NCI-H146 (cell line): ENCODE measurements at regions not wholly inside any gene's neighbourhood (a gene's known extent, or its start where the extent isn't known, plus 50 kb on each side); places are given as distances from the start of the nearest gene placed in this dataset.

Source experiments
- DNase-seq: peaks from one replicate; lab custom pipeline; 2025; lab: John Stamatoyannopoulos, UW

- DNase-seq, result no peak
Observed at GRCh38 chr6:140976806-140977205, 1155.9 kb upstream of the GJE1 start.

GRCh38 chr6:140970485-140970884 is 1162.2 kb upstream of the GJE1 start:
- no peak for DNase-seq

GRCh38 chr6:140968062-140968461 is 1164.7 kb upstream of the GJE1 start:
- DNase-seq, result no peak

GRCh38 chr6:140966676-140967075 is 1166.0 kb upstream of the GJE1 start:
- DNase-seq, result no peak

GRCh38 chr6:140960566-140960965 is 1172.2 kb upstream of the GJE1 start:
- DNase-seq, result no peak

- peak; percentile 96 for DNase-seq
Observed at GRCh38 chr6:140957386-140957785, 1175.3 kb upstream of the GJE1 start.

GRCh38 chr6:140956571-140957369 is 1176.0 kb upstream of the GJE1 start:
- DNase-seq, result peak; percentile 93

GRCh38 chr6:140940251-140940925 is 1192.3 kb upstream of the GJE1 start:
- DNase-seq, result no peak

- no peak for DNase-seq
Observed at GRCh38 chr6:140932909-140933308, 1199.8 kb upstream of the GJE1 start.

- no peak for DNase-seq
Observed at GRCh38 chr6:140931581-140931980, 1201.1 kb upstream of the GJE1 start.

- no peak for DNase-seq
Observed at GRCh38 chr6:140929121-140929520, 1203.6 kb upstream of the GJE1 start.

GRCh38 chr6:140923048-140923447 is 1209.7 kb upstream of the GJE1 start:
- DNase-seq, result no peak

- DNase-seq, result peak; percentile 72
Observed at GRCh38 chr6:140921366-140922226, 1211.1 kb upstream of the GJE1 start.

- DNase-seq, result no peak
Observed at GRCh38 chr6:140917911-140918310, 1214.8 kb upstream of the GJE1 start.

- peak; percentile 46 for DNase-seq
Observed at GRCh38 chr6:140915551-140915950, 1217.2 kb upstream of the GJE1 start.

- DNase-seq, result peak; percentile 84
Observed at GRCh38 chr6:140915103-140915502, 1217.6 kb upstream of the GJE1 start.

- no peak for DNase-seq
Observed at GRCh38 chr6:140912686-140913085, 1220.0 kb upstream of the GJE1 start.

GRCh38 chr6:140909625-140910024 is 1223.1 kb upstream of the GJE1 start:
- no peak for DNase-seq

GRCh38 chr6:140909156-140909555 is 1223.6 kb upstream of the GJE1 start:
- DNase-seq, result no peak

- DNase-seq, result no peak
Observed at GRCh38 chr6:140908505-140908904, 1224.2 kb upstream of the GJE1 start.

- DNase-seq, result no peak
Observed at GRCh38 chr6:140907235-140907634, 1225.5 kb upstream of the GJE1 start.

GRCh38 chr6:140905724-140906123 is 1227.0 kb upstream of the GJE1 start:
- no peak for DNase-seq

- no peak for DNase-seq
Observed at GRCh38 chr6:140905050-140905449, 1227.7 kb upstream of the GJE1 start.
